SK-N-SH (cell line): ENCODE measurements at regions not wholly inside any gene's neighbourhood (a gene's known extent, or its start where the extent isn't known, plus 50 kb on each side); places are given as distances from the start of the nearest gene placed in this dataset.

Source experiments
- CTCF ChIA-PET: fragments of 300-600, 350-600 bp; formaldehyde crosslinking; extraction: SDS; loops from one replicate; lab custom pipeline; 2021; lab: Yijun Ruan, JAX
- POLR2A ChIA-PET: fragments of 350-600 bp; sonication (Branson Sonifier 250); formaldehyde crosslinking; extraction: SDS; loops from one replicate; lab custom pipeline; 2020; ENCODE audit warnings: antibody characterized with exemption, inconsistent platforms; lab: Yijun Ruan, JAX
- DNase-seq: peaks from one replicate; pipeline ENCODE4 v3.0.0; 2012
- H2AFZ ChIP-seq: fragments of 200-600 bp; sonication (generic); 2 replicates; pipeline ENCODE4 v1.8.1; 2016; ENCODE audit warnings: antibody characterized with exemption, mild to moderate bottlenecking, low read depth
- H3F3A ChIP-seq: fragments of 200-600 bp; sonication (generic); replicated peaks from 2 replicates; pipeline ENCODE3; 2016; ENCODE audit warnings: antibody characterized with exemption, mild to moderate bottlenecking; ENCODE audit not compliant: insufficient read depth
- H3K27ac ChIP-seq, 2 experiments: fragments of 200-500 bp in 1 of 2; fragments of 200-600 bp in 1 of 2; sonication (Bioruptor generic) in 1 of 2; sonication (generic), shearing (Covaris generic) in 1 of 2; 2 replicates each; pipeline versions ENCODE4 v1.5.1 to v1.6.1; 2014 to 2016; ENCODE audit warnings: low read depth in 2 of 2, inconsistent platforms in 1 of 2, low read length in 1 of 2, mild to moderate bottlenecking in 1 of 2, mixed read lengths in 1 of 2
- H3K27me3 ChIP-seq: fragments of 200-600 bp; sonication (generic), shearing (Covaris generic); 2 replicates; pipeline ENCODE4 v1.6.1; 2016; ENCODE audit warnings: mixed run types; ENCODE audit not compliant: insufficient read depth
- H3K36me3 ChIP-seq, 2 experiments: fragments of 200-500 bp in 1 of 2; fragments of 200-600 bp in 1 of 2; sonication (Bioruptor generic) in 1 of 2; sonication (generic) in 1 of 2; replicated peaks in 1 of 2; 2 replicates each; pipeline versions ENCODE3 to v1.5.1; 2014 to 2016; ENCODE audit warnings: low read length in 1 of 2, mild to moderate bottlenecking in 1 of 2; ENCODE audit not compliant: insufficient read depth in 2 of 2, control insufficient read depth in 1 of 2
- H3K4me1 ChIP-seq, 2 experiments: fragments of 200-500 bp in 1 of 2; fragments of 200-600 bp in 1 of 2; sonication (Bioruptor generic) in 1 of 2; sonication (generic), shearing (Covaris generic) in 1 of 2; 2 replicates each; pipeline versions ENCODE4 v1.5.1 to v1.6.1; 2014 to 2016; ENCODE audit warnings: low read depth in 1 of 2, low read length in 1 of 2, mixed run types in 1 of 2; ENCODE audit not compliant: insufficient read depth in 2 of 2, control insufficient read depth in 1 of 2
- H3K4me2 ChIP-seq: fragments of 200-600 bp; sonication (generic), shearing (Covaris generic); 2 replicates; pipeline ENCODE4 v1.6.1; 2017; ENCODE audit warnings: mixed run types
- H3K4me3 ChIP-seq, 2 experiments: fragments of 200-500 bp in 1 of 2; fragments of 200-600 bp in 1 of 2; sonication (Bioruptor generic) in 1 of 2; sonication (generic), shearing (Covaris generic) in 1 of 2; 2 replicates each; pipeline versions ENCODE4 v1.5.1 to v1.8.1; 2014 to 2016; ENCODE audit warnings: low read depth in 2 of 2, inconsistent platforms in 1 of 2, low read length in 1 of 2, mild to moderate bottlenecking in 1 of 2, mixed read lengths in 1 of 2, moderate library complexity in 1 of 2
- H3K79me2 ChIP-seq: fragments of 200-600 bp; sonication (generic); 2 replicates; pipeline ENCODE4 v1.8.1; 2017; ENCODE audit warnings: mild to moderate bottlenecking; ENCODE audit not compliant: insufficient read depth
- H3K9ac ChIP-seq: fragments of 200-600 bp; sonication (generic); 2 replicates; pipeline ENCODE4 v1.6.1; 2017; ENCODE audit warnings: mixed run types
- H3K9me2 ChIP-seq: fragments of 200-600 bp; sonication (generic); 2 replicates; pipeline ENCODE4 v1.6.1; 2017; ENCODE audit warnings: mixed run types
- H3K9me3 ChIP-seq: fragments of 200-600 bp; sonication (generic); 2 replicates; pipeline ENCODE4 v1.6.1; 2017; ENCODE audit warnings: mixed run types, mild to moderate bottlenecking, moderate library complexity
- H4K20me1 ChIP-seq: fragments of 200-600 bp; sonication (generic); 2 replicates; pipeline ENCODE4 v1.6.1; 2017; ENCODE audit warnings: mild to moderate bottlenecking, mixed run types; ENCODE audit not compliant: insufficient read depth
- CHD2 ChIP-seq: fragments of 150-350 bp; IDR thresholded peaks from 2 replicates; pipeline ENCODE4 v1.6.1; 2018; ENCODE audit warnings: low read length; ENCODE audit not compliant: partially characterized antibody
- ELF1 ChIP-seq: IDR thresholded peaks from 2 replicates; pipeline ENCODE4 v1.4.0; 2012
- FOXJ3 ChIP-seq: sonication (generic); formaldehyde crosslinking; IDR thresholded peaks from 2 replicates; pipeline ENCODE4 v1.5.1; 2020; ENCODE audit warnings: mild to moderate bottlenecking, missing genetic modification reagents
- FOXM1 ChIP-seq: IDR thresholded peaks from 2 replicates; pipeline ENCODE4 v1.4.0; 2012; ENCODE audit warnings: low read depth, mild to moderate bottlenecking
- GABPA ChIP-seq: IDR thresholded peaks from 2 replicates; pipeline ENCODE4 v1.4.0; 2012; ENCODE audit warnings: low read depth, mild to moderate bottlenecking
- MEF2A ChIP-seq: IDR thresholded peaks from 2 replicates; pipeline ENCODE4 v1.4.0; 2012; ENCODE audit warnings: low read depth, borderline replicate concordance
- NFIC ChIP-seq: IDR thresholded peaks from 2 replicates; pipeline ENCODE4 v1.4.0; 2012; ENCODE audit warnings: borderline replicate concordance
- NRF1 ChIP-seq: IDR thresholded peaks from 2 replicates; pipeline ENCODE4 v1.6.1; 2012; ENCODE audit warnings: low read depth, mild to moderate bottlenecking, low read length
- POLR2AphosphoS5 ChIP-seq: IDR thresholded peaks from 2 replicates; pipeline ENCODE4 v1.6.1; 2012; ENCODE audit warnings: low read depth, low read length
- RAD21 ChIP-seq: IDR thresholded peaks from 2 replicates; pipeline ENCODE4 v1.6.1; 2012; ENCODE audit warnings: mild to moderate bottlenecking, low read length
- RFX5 ChIP-seq: IDR thresholded peaks from 2 replicates; pipeline ENCODE4 v1.6.1; 2012; ENCODE audit warnings: mild to moderate bottlenecking, improper control_type of control experiment, low read length
- RXRA ChIP-seq: IDR thresholded peaks from 2 replicates; pipeline ENCODE4 v1.4.0; 2012; ENCODE audit warnings: low read depth, mild to moderate bottlenecking, borderline replicate concordance
- SIN3A ChIP-seq: IDR thresholded peaks from 2 replicates; pipeline ENCODE4 v1.6.1; 2012; ENCODE audit warnings: low read depth, mild to moderate bottlenecking, low read length, moderate library complexity, borderline replicate concordance
- SMC3 ChIP-seq: IDR thresholded peaks from 2 replicates; pipeline ENCODE4 v1.6.1; 2012; ENCODE audit warnings: low read depth, low read length, improper control_type of control experiment
- TEAD4 ChIP-seq: IDR thresholded peaks from 2 replicates; pipeline ENCODE4 v1.4.0; 2012; ENCODE audit warnings: mild to moderate bottlenecking, borderline replicate concordance; ENCODE audit not compliant: insufficient read depth
- WGBS: methylation state at CpG from one replicate; pipeline ENCODE4 v1.1.6; 2017; ENCODE audit warnings: low lambda C conversion rate; 5-methylcytosine and 5-hydroxymethylcytosine counted together
- TF ChIP-seq, protein P1 (sequence below): fragments of 200-600 bp; sonication (generic); IDR thresholded peaks from 2 replicates; pipeline ENCODE4 v1.6.1; 2017; ENCODE audit warnings: antibody characterized with exemption, mild to moderate bottlenecking, moderate library complexity
- TF ChIP-seq, protein P2 (sequence below): IDR thresholded peaks from 2 replicates; pipeline ENCODE4; 2012
- TF ChIP-seq, protein P3 (sequence below): IDR thresholded peaks from 2 replicates; pipeline ENCODE4 v1.4.0; 2012; ENCODE audit warnings: low read depth, borderline replicate concordance
- TF ChIP-seq, protein P4 (sequence below): IDR thresholded peaks from 2 replicates; pipeline ENCODE4 v1.4.0; 2012; ENCODE audit warnings: low read depth, borderline replicate concordance
- TF ChIP-seq, protein P5 (sequence below): IDR thresholded peaks from 2 replicates; pipeline ENCODE4 v1.4.0; 2012; ENCODE audit warnings: low read depth

DNA sequence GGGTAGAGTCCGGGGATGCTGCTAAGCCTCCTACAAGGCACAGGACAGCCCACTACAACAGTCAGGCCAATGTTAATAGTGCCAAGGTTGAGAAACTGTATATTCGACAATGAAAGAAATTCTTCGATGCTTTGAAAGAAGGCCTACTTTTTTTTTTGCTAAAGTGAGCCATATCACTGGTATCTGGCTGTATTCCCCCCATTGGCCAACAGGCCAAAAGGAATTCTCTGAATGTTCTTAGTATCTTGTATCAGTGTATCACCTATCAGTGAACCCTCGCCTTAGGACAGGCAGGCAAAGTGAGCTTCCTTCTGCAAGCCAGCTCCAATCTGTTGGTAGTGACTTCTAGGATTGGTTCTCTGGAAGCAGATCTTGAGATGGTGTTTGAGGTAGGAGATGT, 74.2 kb downstream of the SNTN start:
- POLR2A ChIA-PET, result no interaction called here
- DNase-seq, result no peak

DNA sequence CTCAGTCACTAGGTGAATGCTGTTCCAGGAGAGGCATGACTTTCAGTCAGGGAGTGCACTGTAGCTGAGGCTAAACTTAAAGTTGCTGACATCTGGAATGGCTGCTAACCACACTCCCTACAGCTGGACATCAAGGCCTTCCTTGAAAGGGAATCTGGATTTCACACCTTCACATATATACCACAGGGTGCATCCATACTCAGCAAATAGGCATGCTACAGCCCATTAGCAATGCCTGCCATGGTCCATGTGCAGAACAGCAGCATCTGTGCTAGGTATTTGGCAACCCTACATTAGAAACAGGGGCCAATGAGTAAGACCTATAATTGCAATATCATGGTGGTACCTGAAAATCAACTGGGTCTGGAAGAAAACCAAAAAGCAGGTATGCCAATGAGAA, 74.8 kb downstream of the SNTN start:
- no peak for DNase-seq
- Histone ChIP-seq H3K27me3 (no peaks in the 10 kb centered on the region), H3K9me3 (no peaks in the 10 kb centered on the region), H3K79me2 (no peaks in the 10 kb centered on the region), H3K9ac (no peak overlapping the region), H3K9me2 (no peaks in the 10 kb centered on the region), H3F3A (peaks cover 7% of the 10 kb centered on the region), H3K4me2 (no peak overlapping the region), H4K20me1 (no peaks in the 10 kb centered on the region), H2AFZ (no peak overlapping the region), H3K27ac (no peak overlapping the region), H3K4me1 (no peaks in the 10 kb centered on the region; a peak in 1 of 4 replicates), H3K4me3 (no peak overlapping the region), H3K36me3 (no peaks in the 10 kb centered on the region)
- ChIA-PET CTCF (interaction anchor here (1.7 kb wide), 1 partner anchor 91 kb away, joined by 6 read pairs; the partner anchor contains the start of gene C3orf49), POLR2A (no interaction called here)
- TF ChIP-seq NRF1, result no peak
- TF ChIP-seq, protein P1, sequence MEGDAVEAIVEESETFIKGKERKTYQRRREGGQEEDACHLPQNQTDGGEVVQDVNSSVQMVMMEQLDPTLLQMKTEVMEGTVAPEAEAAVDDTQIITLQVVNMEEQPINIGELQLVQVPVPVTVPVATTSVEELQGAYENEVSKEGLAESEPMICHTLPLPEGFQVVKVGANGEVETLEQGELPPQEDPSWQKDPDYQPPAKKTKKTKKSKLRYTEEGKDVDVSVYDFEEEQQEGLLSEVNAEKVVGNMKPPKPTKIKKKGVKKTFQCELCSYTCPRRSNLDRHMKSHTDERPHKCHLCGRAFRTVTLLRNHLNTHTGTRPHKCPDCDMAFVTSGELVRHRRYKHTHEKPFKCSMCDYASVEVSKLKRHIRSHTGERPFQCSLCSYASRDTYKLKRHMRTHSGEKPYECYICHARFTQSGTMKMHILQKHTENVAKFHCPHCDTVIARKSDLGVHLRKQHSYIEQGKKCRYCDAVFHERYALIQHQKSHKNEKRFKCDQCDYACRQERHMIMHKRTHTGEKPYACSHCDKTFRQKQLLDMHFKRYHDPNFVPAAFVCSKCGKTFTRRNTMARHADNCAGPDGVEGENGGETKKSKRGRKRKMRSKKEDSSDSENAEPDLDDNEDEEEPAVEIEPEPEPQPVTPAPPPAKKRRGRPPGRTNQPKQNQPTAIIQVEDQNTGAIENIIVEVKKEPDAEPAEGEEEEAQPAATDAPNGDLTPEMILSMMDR, result no peak
- TF ChIP-seq, protein P2, sequence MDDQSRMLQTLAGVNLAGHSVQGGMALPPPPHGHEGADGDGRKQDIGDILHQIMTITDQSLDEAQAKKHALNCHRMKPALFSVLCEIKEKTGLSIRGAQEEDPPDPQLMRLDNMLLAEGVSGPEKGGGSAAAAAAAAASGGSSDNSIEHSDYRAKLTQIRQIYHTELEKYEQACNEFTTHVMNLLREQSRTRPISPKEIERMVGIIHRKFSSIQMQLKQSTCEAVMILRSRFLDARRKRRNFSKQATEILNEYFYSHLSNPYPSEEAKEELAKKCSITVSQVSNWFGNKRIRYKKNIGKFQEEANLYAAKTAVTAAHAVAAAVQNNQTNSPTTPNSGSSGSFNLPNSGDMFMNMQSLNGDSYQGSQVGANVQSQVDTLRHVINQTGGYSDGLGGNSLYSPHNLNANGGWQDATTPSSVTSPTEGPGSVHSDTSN, result no peak
- no peak for TF ChIP-seq SIN3A
- TF ChIP-seq RXRA, result no peak
- no peak for TF ChIP-seq FOXM1
- TF ChIP-seq MEF2A, result no peak
- TF ChIP-seq, protein P3, sequence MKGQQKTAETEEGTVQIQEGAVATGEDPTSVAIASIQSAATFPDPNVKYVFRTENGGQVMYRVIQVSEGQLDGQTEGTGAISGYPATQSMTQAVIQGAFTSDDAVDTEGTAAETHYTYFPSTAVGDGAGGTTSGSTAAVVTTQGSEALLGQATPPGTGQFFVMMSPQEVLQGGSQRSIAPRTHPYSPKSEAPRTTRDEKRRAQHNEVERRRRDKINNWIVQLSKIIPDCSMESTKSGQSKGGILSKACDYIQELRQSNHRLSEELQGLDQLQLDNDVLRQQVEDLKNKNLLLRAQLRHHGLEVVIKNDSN, result no peak

More for the DNA sequence above, 74.2 kb downstream of the SNTN start:
- Histone ChIP-seq H3K4me1 (no peaks in the 10 kb centered on the region; a peak in 1 of 4 replicates), H2AFZ (no peak overlapping the region), H3F3A (peaks cover 7% of the 10 kb centered on the region), H3K36me3 (no peaks in the 10 kb centered on the region)
- TF ChIP-seq NFIC (no peak), RFX5 (no peak), GABPA (no peak), MEF2A (no peak), POLR2AphosphoS5 (no peak), TEAD4 (no peak), CHD2 (no peak), RAD21 (no peak), SMC3 (no peak), ELF1 (no peak), FOXM1 (no peak), FOXJ3 (CRISPR knock-in tag) (no peak)
- TF ChIP-seq, protein P4, sequence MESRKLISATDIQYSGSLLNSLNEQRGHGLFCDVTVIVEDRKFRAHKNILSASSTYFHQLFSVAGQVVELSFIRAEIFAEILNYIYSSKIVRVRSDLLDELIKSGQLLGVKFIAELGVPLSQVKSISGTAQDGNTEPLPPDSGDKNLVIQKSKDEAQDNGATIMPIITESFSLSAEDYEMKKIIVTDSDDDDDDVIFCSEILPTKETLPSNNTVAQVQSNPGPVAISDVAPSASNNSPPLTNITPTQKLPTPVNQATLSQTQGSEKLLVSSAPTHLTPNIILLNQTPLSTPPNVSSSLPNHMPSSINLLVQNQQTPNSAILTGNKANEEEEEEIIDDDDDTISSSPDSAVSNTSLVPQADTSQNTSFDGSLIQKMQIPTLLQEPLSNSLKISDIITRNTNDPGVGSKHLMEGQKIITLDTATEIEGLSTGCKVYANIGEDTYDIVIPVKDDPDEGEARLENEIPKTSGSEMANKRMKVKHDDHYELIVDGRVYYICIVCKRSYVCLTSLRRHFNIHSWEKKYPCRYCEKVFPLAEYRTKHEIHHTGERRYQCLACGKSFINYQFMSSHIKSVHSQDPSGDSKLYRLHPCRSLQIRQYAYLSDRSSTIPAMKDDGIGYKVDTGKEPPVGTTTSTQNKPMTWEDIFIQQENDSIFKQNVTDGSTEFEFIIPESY, result no peak
- TF ChIP-seq, protein P5, sequence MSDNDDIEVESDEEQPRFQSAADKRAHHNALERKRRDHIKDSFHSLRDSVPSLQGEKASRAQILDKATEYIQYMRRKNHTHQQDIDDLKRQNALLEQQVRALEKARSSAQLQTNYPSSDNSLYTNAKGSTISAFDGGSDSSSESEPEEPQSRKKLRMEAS, result no peak
- TF ChIP-seq, protein P1, result no peak
- TF ChIP-seq, all 33 proteins: peak for 0
- Histone ChIP-seq H3K27ac (no peak overlapping the region), H3K4me2 (no peak overlapping the region), H3K27me3 (no peaks in the 10 kb centered on the region), H3K79me2 (no peaks in the 10 kb centered on the region), H3K9ac (no peak overlapping the region), H3K9me3 (no peaks in the 10 kb centered on the region), H4K20me1 (no peaks in the 10 kb centered on the region), H3K9me2 (no peaks in the 10 kb centered on the region), H3K4me3 (no peak overlapping the region)
- CTCF ChIA-PET, result interaction anchor here (1.7 kb wide), 1 partner anchor 92 kb away, joined by 6 read pairs; the partner anchor contains the start of gene C3orf49
- 84% methylated on average over 4 of the region's 4 CpGs for WGBS
